HG03025 (cell line): ENCODE measurements at regions not wholly inside any gene's neighbourhood (a gene's known extent, or its start where the extent isn't known, plus 50 kb on each side); places are given as distances from the start of the nearest gene placed in this dataset.

ENCODE experiments used
- ATAC-seq: cut with Tn5 transposase; IDR thresholded peaks from one replicate; pipeline ENCODE4 v1.9.1; 2021; ENCODE audit warnings: mild to moderate bottlenecking, moderate library complexity; ENCODE audit not compliant: unreplicated experiment, low FRiP score

- no peak for ATAC-seq
Observed at GRCh38 chr13:40261947-40262346, 404.5 kb downstream of the FOXO1 start.

- ATAC-seq, result no peak
Observed at GRCh38 chr13:40269086-40269485, 397.4 kb downstream of the FOXO1 start.

GRCh38 chr13:40270726-40271125 is 395.7 kb downstream of the FOXO1 start:
- no peak for ATAC-seq

GRCh38 chr13:40271271-40271885 is 395.1 kb downstream of the FOXO1 start:
- no peak for ATAC-seq

- no peak for ATAC-seq
Observed at GRCh38 chr13:40271931-40272775, 394.3 kb downstream of the FOXO1 start.

- no peak for ATAC-seq
Observed at GRCh38 chr13:40272776-40273139, 393.7 kb downstream of the FOXO1 start.

- no peak for ATAC-seq
Observed at GRCh38 chr13:40273253-40274025, 393.0 kb downstream of the FOXO1 start.

- no peak for ATAC-seq
Observed at GRCh38 chr13:40274103-40274502, 392.3 kb downstream of the FOXO1 start.

GRCh38 chr13:40275155-40275554 is 391.3 kb downstream of the FOXO1 start:
- no peak for ATAC-seq

GRCh38 chr13:40275636-40276035 is 390.8 kb downstream of the FOXO1 start:
- ATAC-seq, result no peak

GRCh38 chr13:40283666-40284065 is 382.8 kb downstream of the FOXO1 start:
- no peak for ATAC-seq

- ATAC-seq, result no peak
Observed at GRCh38 chr13:40285634-40286033, 380.8 kb downstream of the FOXO1 start.

- ATAC-seq, result no peak
Observed at GRCh38 chr13:40287428-40287827, 379.0 kb downstream of the FOXO1 start.

- no peak for ATAC-seq
Observed at GRCh38 chr13:40288259-40288658, 378.2 kb downstream of the FOXO1 start.

GRCh38 chr13:40290758-40291157 is 375.7 kb downstream of the FOXO1 start:
- ATAC-seq, result no peak

GRCh38 chr13:40292108-40292507 is 374.3 kb downstream of the FOXO1 start:
- no peak for ATAC-seq

- no peak for ATAC-seq
Observed at GRCh38 chr13:40292536-40292935, 373.9 kb downstream of the FOXO1 start.

GRCh38 chr13:40302351-40302750 is 364.1 kb downstream of the FOXO1 start:
- ATAC-seq, result no peak

- no peak for ATAC-seq
Observed at GRCh38 chr13:40304391-40304790, 362.1 kb downstream of the FOXO1 start.

- ATAC-seq, result no peak
Observed at GRCh38 chr13:40306817-40307216, 359.6 kb downstream of the FOXO1 start.

GRCh38 chr13:40309881-40310280 is 356.6 kb downstream of the FOXO1 start:
- ATAC-seq, result no peak
